ENCODE measurements at regions not wholly inside any gene's neighbourhood (a gene's known extent, or its start where the extent isn't known, plus 50 kb on each side); places are given as distances from the start of the nearest gene placed in this dataset.
"Not testable (repeated sequence)": the region's sequence is repeated elsewhere in the genome, so short reads cannot be mapped to it uniquely, and the experiment has no call there.

- peak; percentile 76 for FAIRE-seq
- DNase-seq (ENCODE audit: extremely low spot score, insufficient read length, low read depth): no peak
Observed at GRCh38 chrX:124232523-124233201, 99.8 kb upstream of the TEX13D start.

DNA sequence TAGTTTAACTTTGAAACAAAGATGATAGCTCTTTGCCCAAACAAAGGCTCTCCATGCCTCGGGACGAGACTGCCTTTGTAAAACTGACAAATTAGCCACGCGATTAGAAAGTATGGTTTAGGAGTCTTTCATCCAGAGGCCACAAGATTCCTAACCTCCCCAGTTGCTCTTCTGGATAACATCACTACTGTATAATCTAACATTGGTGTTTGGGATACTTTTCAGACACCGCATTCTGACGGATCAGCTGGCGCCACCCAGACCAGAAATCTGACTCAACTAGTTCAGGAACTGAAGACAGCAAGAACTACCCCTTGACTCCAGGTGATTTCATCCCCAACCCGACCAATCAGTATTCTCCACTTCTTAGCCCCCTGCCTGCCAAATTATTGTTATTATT lies 98.1 kb upstream of the TEX13D start:
- no peak for FAIRE-seq
- no peak for DNase-seq (ENCODE audit: extremely low spot score, insufficient read length, low read depth)

- no peak for DNase-seq (ENCODE audit: extremely low spot score, insufficient read length, low read depth)
- no peak for FAIRE-seq
Observed at GRCh38 chrX:124238268-124238667, 94.2 kb upstream of the TEX13D start.

DNA sequence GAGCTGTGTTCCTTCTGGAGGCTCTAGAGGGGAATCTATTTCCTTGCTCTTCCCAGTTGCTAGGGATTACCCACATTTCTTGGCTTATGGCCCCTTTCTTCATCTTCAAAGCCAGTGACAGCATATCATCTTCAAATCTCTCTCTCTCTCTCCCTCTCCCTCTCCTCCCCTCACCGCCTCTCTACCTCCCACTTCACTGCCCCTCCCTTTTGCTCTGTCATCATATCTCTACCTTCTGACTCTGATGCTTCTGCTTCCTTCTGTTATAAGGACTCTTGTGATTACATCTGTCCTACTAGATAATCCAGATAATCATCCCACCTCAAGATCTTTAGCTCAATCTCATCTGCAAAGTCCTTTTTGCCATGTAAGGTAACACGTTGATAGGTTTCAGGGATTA lies 93.1 kb upstream of the TEX13D start:
- FAIRE-seq: no peak
- no peak for DNase-seq (ENCODE audit: extremely low spot score, insufficient read length, low read depth)

GRCh38 chrX:124239911-124240310 lies 92.5 kb upstream of the TEX13D start:
- DNase-seq (ENCODE audit: extremely low spot score, insufficient read length, low read depth) (no peak), FAIRE-seq (peak; percentile 79)

DNA sequence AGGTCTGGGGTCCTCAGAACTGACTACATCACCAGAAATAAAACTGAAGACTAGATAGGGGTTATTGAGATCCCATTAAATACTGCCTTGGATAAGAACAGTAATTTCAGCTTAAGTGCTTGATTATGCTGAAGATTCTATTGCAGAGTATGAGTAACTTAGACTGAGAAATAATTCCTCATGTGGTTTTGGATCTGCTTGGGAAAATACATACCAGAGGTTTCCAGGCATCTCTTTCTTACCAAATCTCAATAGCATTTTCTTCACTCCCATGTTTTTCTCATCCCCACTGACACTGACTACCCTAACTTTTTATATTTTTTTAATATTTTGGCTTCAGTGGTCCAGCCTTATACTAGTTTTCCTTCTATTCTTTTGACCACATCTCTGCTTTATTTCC lies 92.0 kb upstream of the TEX13D start:
- DNase-seq (ENCODE audit: extremely low spot score, insufficient read length, low read depth) (no peak), FAIRE-seq (no peak)

DNA sequence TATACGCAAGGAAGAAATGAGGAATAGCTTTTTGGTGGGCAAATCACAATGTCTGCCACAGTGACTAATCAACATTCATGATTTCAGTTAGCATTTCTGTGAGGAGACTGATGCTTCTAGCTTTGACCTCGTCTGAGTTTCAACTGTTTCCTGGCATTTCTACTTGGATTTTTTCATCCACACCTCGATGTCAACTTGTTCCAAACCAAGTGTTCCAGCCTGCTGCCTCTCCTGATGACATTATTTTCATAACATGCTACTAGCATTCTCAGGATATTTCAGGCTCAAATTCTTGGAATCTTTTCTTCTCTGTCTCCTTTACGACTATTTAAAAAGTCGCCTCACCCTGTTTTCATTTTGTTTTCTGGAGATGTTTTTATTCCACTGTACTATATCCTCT lies 90.3 kb upstream of the TEX13D start:
- FAIRE-seq (no peak), DNase-seq (ENCODE audit: extremely low spot score, insufficient read length, low read depth) (no peak)

GRCh38 chrX:124249345-124249744 lies 83.1 kb upstream of the TEX13D start:
- DNase-seq (ENCODE audit: extremely low spot score, insufficient read length, low read depth) (no peak), FAIRE-seq (peak; percentile 83)

GRCh38 chrX:124250835-124251437 lies 81.5 kb upstream of the TEX13D start:
- FAIRE-seq: no peak
- DNase-seq (ENCODE audit: extremely low spot score, insufficient read length, low read depth): no peak

- no peak for FAIRE-seq
Observed at GRCh38 chrX:124254611-124255010, 77.8 kb upstream of the TEX13D start.

DNA sequence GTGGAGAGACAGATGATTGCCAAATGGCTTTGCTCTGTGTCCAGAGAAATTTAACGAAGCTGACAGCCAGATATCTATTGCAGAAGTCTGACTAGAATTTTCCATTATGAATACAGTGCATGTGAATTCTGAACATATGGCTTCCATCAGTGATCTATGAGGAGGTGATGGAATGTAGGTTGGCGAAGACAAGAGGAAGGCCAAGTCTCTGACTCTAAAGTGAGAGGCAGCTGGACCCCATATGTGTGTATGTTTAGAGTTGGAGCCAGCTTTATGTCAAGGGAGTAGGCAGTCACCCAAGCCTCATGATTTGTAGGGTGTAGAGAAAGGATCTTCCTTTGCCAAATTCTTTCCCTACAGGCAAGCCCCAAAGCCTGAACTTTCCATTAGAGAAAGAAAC lies 76.2 kb upstream of the TEX13D start:
- DNase-seq (ENCODE audit: extremely low spot score, insufficient read length, low read depth) (no peak), FAIRE-seq (no peak)

More at GRCh38 chrX:124254611-124255010, 77.8 kb upstream of the TEX13D start:
- no peak for DNase-seq (ENCODE audit: extremely low spot score, insufficient read length, low read depth)

DNA sequence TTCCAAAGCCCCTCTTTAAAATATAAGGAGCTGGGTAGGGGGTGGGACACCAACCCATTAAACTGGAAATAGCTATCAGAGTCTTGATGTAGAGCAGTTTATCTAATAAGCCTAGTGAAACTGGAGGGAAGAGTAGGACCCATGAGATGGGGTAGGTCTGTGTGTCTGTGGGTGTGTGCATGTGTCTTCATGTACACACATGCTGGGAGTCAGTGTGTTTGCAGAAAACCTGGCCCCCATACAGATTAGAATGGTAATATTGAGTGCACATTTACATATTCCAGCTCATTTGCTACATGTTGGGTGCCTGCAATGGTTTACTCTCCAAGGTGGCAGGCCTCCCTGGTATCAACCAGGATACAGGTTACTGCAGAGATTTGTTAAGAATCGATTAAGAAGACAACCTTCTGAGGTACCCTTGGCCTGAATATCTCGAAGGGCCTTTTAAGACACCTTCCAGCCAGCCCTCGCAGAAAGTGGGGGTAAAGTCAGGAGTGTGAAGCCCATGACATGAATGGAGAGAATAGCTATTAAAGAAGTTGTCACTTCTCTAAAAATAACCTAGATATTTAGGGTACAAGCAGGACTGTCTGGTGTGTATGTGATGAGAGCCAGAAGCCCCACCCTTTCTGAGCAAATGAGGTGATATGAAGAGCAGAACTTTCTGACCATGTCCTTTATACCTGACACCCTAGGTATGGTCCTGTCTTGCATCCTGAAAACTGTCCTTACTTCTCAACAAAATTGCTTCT lies 75.7 kb upstream of the TEX13D start:
- DNase-seq (ENCODE audit: extremely low spot score, insufficient read length, low read depth): no peak
- no peak for FAIRE-seq

DNA sequence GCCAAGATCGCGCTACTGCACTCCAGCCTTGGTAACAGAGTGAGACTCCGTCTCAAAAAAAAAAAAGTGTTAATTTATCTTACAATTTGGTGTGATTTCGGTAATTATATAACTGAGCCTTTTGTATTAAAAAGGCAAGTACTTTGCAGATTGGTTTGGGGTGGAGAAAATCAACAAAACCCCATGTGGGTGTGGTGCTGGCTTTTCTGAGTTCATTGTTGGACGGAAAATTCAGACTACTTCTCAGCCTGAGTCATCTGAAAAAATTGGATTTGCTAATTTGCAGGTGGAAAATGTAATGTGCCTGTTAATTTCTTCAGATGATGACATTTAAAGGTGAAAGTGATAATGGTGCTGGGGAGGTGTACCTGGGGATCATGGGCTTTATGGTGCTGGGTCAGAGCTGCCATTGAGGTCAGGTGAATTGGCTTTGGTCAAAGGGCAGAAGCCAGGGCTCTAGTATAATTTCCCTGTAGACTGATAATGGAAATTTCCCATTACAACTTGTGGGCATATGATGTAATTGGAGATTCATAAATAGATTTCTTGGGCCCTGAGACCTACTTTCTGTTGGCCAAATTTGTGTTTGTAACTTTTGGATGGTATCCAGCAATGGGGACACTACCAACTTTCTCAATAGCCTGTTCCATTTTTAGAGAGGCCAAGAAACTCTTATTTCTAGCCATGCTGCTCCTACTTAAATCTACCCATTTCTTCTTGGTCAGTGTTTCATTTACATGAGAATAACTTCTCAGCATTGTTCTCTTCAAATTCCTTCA lies 74.3 kb upstream of the TEX13D start:
- FAIRE-seq (no peak), DNase-seq (ENCODE audit: extremely low spot score, insufficient read length, low read depth) (no peak)

DNA sequence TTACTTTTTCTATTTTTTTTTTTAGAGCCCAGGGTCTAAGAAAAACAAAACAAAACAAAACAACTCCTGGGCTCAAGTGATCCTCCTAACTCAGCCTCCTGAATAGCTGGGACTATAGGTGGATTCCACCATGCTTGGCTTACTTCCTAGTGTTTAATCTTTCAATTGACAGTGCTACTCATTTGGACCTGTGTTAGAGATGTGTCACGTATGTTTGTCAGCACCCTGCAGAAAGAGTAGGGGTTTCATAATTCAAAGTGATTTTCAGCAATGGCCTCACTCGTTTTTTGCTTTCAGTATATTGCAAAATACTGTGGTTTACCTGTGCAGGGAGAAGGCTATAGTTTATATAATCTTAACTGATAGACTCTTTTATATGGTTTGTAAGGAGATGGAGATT lies 71.6 kb upstream of the TEX13D start:
- no peak for DNase-seq (ENCODE audit: extremely low spot score, insufficient read length, low read depth)
- FAIRE-seq: no peak

DNA sequence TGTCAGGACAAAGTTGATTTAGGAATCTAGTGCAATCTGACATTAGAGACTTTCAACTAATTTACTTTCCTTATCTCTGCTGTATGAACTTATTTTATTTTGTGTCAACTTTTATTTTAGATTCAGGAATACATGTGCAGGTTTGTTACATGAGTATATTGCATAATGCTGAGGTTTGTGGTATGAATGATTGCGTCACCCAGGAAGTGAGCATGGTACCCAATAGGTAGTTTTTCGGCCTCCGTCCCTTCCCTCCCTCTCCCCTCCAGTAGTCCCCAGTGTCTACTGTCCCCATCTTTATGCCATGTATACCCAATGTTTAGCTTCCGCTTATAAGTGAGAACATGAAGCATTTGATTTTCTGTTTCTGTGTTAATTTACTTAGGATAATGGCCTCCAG lies 68.7 kb upstream of the TEX13D start:
- DNase-seq (ENCODE audit: extremely low spot score, insufficient read length, low read depth): no peak
- FAIRE-seq: no peak

DNA sequence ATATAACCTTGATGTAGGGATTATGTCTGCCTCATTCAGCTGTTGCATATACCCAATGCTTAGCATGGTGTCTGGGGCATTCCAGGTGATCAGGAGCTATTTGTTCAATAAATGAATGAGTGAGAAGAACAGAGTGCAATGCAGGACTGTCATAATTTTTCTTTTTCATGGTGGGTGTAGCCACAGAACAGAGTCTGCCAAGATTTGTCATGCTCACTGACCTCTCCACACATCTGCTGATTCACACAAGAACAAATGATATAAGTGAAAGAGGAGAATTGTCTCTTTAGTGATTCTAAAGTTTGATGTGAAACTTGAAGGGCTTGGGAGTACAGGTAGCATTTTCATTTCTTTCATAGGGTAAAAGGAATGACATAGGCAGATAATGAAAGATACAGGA lies 64.4 kb upstream of the TEX13D start:
- FAIRE-seq (no peak), DNase-seq (ENCODE audit: extremely low spot score, insufficient read length, low read depth) (no peak)

GRCh38 chrX:124269881-124270280 lies 62.6 kb upstream of the TEX13D start:
- DNase-seq (ENCODE audit: extremely low spot score, insufficient read length, low read depth): no peak
- no peak for FAIRE-seq

- DNase-seq (ENCODE audit: extremely low spot score, insufficient read length, low read depth); FAIRE-seq: not testable (repeated sequence)
Observed at GRCh38 chrX:124271599-124271998, 60.9 kb upstream of the TEX13D start.

DNA sequence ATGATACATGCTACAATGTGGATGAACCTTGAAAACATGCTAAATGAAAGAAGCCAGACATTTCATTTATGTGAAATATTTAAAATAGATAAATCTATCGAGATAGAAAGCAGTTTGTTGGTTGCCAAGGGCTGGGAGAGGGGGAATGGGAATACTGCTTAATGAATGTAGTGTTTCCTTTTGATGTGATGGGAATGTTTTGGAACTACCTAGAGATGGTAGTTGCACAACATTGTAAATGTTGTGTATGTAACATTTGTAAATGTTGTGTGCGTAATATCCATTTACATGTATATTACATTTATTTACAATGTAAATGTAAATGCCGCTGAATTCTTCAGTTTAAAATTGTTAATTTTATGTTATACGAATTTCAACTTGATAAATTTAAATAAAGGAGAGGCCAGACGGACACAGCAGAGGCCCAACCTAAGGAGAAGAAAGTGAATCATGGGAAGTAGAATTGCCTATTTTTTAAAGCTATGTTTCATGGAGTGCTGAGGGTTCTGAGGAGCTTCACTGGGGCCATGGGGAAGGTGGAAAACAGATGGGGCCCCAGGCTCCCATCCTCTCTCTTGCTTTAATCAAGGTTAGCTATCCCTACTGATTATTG lies 60.0 kb upstream of the TEX13D start:
- no peak for FAIRE-seq
- DNase-seq (ENCODE audit: extremely low spot score, insufficient read length, low read depth): no peak
